Eye (tissue), 1 donor: ENCODE measurements at regions not wholly inside any gene's neighbourhood (a gene's known extent, or its start where the extent isn't known, plus 50 kb on each side); places are given as distances from the start of the nearest gene placed in this dataset.
A peak's percentile ranks its signal among the peaks of the same experiment; 100 is the strongest.

Source experiments
- DNase-seq: peaks from one replicate; pipeline ENCODE4 v3.0.0-alpha.2; 2015

DNA sequence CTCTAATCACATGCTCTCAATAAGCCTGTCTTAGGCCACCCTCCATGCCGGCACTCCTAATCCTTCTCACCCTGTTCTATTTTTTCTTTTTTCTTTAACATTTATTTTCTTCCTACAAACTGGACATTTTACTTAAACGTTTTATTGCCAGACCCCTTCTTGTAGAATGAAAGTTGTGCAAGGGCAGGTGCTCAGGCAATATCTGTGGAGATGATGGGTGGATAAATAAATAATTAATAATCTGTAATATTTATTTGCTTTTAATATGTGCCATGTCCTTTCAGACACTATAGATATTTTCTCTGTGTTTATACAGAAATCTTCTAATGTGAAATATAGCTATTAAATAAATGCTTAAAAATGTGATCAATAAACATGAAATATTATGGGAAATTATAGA, 815.7 kb upstream of the MIR17HG start:
- DNase-seq = no peak

DNA sequence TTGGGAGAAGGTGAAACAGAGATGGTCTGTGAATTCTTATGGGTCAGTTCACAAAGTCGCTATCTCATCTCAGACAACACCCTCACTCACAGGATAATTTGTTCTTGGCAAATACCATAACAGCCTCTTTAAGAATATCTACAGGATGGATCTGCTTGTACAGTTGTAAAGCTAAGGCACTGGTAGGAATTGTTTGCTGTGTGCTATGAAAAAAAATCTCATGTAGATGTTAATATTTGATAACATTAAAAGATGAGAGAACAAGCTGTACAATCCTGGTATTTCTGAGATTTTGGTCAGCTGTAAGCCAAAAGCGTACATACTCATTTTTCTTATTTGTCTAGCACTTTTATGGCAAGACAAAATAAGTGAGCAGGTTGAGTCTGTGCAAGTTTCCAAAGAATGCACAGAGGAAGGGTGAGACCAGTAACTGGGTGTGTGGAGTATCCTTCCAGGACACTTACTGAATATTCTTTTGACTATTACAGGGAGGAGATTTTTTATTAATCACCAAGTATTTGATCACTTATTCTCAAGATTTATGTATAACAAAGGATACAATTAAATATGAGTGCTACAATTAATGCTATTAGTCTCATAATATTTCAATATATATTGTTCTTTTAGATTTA, 814.5 kb upstream of the MIR17HG start:
- DNase-seq = no peak

DNA sequence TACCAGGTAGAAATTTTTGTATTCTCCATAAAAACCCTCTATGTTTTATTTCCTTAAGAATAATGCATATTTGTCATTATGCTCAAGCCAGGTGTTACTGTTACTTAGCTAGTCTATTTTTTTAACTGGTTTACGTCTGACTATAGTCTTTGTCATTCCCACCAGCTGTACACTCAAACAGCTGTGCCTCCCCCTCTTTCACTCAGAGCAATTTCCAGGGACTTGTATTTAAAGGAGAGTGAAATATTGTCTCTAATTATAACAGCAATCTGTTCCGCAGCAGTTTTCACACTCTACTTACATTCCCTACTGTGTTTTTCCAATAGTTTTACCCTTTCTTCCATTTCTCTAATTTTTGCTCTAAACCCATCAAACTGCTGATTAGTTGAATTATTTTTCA, 813.6 kb upstream of the MIR17HG start:
- DNase-seq = peak; percentile 17

DNA sequence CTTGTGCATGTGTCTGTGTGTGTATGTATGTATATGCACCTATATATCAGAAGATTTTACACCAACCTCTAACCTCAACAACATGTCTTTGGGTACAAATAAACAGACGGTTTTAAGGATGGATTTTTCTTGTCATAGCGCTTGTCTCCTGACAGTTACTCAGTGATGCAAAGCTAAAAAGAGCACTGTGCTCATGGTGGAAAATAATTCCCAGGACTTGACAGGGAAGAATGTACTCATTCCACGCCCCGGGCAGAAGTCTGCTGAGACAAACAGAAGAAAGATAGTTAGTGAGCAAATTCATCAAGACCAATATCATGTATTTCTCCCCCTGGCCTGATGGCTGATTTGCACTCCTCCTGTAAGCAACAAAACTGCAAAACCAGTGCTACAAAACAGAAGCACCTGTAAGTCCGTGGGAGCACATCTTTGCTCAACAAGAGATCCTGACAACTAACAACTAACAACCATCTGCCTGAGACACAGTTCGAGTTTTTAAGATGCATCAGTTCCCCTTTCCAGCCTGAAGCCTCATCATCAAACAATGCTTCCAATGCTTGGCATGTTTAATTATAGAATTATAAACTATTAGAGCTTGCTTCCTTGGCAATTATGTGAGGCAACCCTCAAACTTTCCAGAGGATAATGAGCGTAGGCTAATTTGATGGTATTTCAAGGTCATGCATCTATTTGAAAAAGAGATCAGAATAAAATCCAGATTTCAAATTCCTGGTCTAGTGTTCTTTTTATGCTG, 812.7 kb upstream of the MIR17HG start:
- peak; percentile 65 for DNase-seq

DNA sequence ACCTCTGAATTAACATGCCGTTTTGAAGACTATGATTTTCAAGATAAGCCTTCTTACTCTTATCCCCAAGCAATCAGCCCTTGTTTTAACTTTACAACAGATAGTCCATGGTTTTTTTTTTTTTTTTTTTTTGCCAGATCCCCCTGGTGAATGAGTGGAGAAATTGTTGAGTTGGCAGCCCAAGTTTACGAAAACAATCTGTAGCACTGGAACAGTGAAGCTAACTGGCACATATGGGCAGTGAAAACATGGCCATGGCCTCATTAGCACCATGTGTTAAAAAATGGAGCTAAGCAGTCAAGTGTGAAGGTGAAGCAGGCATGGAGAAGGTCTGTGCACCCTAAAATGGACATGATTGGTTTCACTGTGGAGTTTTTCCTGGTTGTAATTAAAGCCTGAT, 812.1 kb upstream of the MIR17HG start:
- DNase-seq = peak; percentile 62

DNA sequence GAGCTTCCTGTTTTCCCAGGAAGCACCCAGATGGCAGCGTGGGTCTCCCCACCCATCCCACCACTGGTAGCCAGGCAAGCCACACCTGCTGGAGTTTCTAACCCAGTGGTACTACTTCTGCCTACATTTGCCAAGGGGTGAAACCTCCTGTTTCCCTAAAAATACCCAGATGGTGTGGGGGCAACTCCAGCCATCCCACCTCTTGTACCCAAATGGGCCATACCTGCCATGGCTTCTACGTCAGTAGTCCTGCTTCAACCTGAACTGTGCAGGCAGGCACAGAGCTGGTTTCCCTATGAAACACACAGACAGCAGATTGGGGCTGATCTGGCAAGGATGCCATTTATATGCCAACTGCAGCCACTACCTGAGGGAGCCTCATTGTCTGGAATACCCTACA, 809.4 kb upstream of the MIR17HG start:
- DNase-seq = no peak

DNA sequence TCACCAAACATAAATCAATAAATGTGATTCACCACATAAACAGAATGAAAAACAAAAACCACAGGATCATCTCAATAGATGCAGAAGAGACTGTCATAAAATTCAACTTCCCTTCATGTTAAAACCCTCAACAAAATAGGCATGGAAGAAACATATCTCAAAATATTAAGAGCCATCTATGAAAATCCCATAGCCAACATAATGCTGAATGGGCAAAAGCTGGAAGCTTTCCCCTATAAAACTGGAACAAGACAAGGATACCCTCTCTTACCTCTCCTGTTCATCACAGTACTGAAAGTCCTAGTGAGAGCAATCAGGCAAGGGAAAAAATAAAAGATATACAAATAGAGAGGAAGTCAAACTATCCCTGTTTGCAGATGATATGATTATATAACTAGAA, 806.1 kb upstream of the MIR17HG start:
- DNase-seq = no peak

DNA sequence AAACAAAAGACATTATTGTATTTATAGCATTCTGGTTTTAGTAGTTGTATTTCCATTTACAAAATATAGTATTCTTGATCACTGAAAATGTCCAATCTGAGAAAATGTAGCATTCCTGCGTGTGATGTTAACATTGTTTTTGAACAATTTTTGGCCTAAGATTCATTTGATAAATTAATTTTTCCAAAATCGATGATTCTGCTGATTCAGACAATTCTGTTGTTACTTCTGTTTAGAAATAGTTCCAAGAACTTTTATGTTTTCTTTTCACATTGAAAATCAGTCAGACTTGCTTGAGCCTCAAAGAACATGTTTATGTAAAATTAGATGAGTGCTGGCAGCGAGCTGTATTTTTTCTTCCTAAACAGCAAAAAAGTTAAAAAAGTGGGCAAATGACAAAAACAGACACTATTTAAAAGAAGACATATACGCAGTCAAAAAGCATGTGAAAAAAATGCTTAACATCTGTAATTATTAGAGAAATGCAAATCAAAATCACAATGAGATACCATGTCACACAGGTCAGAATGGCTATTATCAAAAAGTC, 804.5 kb upstream of the MIR17HG start:
- no peak for DNase-seq

DNA sequence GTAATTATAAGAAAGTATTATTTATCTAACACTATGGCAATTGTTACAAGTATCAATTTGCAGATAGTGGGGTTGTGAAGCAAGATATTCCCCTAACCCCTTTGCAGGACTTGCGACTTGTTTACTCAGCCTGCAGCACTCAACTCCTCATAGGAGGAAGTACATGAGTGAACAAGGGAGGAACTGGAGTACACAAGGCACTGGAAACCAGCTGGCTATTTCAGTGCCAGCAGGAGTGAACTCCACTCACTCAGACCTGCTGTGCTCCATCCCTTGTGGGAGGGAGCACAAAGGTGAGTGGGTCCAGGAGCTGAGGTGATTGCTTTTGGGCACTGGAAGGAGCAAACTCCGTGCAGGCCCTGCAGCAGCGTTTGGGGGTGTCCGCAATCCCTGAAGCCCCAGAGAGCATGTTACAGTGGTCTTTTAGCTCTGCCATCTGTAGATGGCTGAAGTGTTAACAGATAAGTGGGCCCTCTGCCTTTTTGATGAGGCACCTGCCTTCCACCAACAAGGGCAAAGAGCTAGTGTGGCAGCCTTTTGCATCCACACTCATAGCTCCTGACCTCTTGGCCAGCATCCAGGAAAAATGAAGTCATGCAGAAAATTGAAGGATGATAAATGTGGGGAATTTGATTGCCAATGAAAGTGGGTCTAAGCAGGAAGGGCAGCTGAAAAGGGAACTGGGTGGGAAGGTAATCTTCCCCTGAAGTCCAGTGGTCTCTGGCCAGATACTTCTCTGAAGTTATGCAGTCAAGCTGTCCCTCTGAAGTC, 802.2 kb upstream of the MIR17HG start:
- no peak for DNase-seq

DNA sequence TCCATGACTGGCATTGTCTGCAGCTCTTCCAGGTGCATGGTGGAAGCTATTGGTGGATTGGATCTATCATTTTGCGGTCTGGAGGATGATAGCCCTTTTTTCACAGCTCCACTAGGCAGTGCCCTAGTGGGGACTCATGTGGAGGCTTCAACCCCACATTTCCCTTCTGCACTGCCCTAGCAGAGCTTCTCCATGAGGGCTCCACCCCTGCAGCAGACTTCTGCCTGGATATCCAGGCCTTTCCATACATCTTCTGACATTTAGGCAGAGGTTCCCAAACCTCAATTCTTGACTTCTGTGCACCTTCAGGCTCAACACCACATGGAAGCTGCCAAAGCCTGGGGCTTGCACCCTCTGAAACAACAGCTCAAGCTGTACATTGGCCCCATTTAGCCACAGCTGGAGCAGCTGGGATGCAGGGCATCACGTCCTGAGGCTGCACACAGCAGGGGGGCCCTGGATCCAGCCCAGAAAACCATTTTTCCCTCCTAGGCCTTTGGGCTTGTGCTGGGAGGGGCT, 800.2 kb upstream of the MIR17HG start:
- no peak for DNase-seq

DNA sequence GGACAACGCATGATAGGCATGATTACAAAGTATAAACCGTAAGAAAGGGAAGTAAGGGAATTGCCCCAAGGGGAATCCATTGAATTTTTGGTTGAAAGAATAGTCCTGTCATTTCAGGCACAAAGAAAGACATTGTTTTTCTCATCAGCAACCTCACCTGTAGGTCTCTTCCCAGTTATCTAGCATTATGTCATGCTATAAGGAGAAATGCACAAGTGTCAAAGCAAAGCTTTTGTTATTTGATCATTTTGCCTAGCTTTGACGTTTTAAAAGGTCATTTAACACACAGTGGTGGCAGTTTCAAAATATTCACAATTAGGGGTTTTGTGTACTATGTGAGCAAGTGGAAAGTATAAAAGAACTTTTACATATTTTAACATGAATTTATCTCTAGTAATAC, 796.2 kb upstream of the MIR17HG start:
- peak; percentile 8 for DNase-seq

DNA sequence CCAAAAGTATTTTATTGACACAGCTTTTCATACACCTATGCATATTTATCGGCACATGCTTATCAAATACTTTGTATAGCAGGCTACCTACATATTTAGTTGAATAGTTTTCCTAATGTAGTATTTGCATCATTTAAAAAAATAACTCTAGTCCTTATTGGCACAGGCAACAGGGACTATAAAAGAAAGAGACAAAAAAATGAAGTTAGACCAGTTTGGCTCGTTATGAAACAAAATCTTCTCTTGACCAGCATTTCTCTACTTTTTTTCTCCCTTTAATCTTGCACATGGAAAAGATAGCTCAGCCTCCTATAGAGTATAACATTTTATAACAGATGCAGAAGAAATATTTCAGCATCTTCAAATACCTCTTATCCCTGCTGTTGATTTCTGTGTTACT, 794.8 kb upstream of the MIR17HG start:
- DNase-seq = peak; percentile 17

DNA sequence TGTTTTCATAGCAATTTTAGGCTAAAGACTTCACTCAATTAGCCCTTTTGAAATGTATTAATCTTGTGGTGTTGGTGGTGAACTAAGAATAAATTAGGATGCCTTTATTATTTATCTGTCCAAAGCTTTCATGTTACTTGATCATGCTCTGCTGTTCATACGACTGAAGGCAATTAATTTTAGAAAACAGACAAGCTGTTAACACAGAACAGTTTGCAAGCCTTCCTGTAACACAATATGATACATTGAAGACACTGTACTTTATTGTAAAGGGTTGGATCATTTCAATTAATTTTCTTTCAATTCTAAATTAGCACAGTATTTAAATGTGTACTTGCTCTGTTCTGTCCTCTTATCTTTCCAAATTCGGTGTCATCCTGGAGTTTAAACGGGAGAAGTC, 794.3 kb upstream of the MIR17HG start:
- DNase-seq = no peak

DNA sequence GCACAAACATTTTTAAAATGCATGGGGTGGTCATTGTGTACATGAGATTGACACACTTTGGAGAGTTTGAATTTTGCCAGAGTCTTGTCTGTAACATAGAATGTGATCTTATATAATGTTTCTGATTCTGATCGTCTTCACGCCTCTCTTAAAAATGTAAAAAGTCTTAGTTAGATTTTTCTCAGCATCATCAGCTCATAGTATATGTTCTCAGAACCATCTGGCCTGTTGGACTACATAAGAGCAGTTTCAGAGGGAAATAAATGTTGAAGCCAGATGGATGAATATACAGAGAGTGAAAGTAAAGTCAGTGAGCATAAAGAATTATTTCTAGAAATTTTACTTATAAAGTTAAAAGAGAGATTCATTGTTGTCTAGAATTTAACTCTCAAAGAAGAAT, 789.9 kb upstream of the MIR17HG start:
- DNase-seq = no peak

DNA sequence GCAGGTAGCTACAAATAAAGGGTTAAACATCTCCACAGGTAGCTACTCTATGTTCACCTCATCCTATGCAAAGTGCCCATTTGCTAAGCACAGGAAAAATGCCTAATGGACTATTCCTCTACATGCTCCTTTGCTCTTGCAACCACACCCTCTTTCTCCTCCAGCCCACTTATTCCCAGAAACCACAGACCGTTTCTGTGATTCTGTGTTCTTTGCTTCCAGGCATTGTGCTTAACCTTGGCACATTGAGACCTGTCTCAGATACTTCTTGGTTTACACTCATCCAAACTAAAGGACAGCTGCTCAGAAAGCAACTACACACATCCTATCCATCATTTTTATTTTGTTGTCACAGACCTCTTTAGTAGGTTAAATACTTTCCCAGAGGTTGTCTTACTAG, 785.0 kb upstream of the MIR17HG start:
- DNase-seq = no peak

DNA sequence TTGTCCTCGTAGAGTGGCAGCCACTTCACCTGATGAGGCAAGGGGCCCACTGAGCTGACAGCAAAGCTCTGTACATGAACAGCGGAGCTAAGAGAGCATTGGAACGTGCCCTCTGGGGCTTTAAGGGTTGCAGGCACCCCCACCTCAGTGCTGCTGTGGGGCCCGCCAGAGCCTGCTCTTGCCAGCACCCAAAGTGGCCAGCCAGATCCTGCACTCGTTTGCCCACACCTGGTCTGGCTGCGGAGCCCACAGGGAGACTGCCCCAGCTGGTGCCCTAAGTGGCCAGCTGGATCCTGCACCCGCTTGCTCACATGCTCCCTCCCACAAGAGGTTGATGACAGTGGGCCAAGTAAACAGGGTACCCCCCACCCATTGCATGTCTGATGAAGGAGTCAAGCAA, 783.4 kb upstream of the MIR17HG start:
- DNase-seq = no peak

DNA sequence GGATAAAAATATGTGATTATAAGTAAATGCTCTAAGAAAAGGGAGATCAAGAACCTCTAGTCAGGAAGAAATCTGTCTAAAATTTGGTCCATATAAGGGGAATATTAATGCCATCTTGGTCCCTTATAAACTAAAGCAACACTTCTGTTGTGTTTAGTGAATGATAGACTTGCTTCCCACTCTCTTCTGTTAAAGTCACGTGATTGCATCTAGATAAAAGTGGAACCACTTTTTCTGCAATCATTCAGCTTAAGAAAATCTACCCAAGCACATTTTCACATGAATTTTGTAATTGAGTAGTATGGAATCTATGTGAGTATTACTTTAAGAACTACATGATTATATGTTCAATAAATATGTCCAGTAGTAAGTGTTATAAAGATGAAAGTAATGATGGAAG, 782.9 kb upstream of the MIR17HG start:
- no peak for DNase-seq

DNA sequence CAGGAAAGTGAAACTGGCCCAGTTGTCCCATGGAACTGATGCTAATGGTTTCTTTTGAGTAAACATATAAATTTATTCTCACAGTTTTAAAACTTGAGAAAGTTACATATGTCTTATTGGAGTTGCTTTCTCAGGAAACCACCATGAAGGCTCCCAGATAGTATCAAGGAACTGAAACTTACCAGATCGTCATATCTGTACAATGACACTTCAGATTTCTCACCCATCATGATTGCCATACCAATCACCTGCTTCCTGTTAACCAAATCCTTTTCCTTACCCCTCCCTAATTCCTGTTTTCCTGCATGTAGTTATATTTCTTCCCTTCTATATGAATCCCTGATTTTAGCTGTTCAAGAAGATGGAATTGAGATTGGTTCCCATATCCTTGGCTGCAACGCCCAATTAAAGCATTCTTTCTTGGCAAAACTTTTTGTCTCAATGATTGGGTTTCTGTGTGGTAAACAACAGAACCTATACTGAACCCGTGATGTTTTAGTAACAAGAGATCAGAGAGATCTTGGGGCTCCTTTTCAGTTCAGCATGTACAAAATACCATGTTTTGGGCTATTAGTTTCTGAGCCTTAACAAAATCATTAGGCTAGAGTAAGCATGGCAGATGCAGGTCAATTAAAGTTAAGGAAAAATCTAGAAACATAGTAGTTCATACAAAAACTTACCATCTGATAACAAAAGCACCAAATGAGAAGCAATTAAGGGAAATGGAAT, 781.3 kb upstream of the MIR17HG start:
- no peak for DNase-seq

DNA sequence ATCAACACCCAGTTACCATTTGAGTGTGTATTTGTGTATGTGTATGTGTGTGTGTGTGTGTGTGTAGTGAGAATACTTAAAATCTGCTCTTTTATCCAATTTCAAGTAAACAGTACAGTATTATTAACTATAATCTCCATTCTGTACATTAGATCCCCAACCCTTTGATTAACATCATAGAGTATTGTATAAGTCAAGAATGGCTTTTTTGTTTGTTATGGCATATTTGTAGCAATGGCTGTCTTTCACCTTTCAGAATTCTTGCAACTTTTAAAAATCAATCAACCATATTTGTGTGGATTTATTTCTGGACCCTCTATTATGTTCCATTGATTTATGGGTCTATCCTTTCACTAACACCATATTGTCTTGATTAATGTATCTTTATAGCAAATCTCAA, 779.3 kb upstream of the MIR17HG start:
- DNase-seq = no peak

DNA sequence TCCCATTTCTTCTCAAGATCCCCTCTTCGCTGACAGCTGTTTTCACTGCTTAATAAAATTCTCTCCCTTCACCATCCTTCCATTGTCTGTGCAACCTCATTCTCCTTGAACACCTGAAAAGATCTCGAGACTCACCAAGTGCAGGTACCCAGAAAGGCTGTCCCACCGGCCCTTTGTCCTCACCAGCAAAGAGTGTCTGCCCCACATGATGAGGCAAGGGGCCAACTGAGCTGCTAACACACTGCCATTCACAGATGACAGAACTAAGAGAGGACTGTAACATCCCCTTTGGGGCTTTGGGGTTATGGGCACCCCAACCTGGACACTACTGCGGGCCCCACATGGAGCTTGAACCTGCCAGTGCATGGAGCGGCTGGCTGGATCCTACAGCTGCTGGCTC, 771.4 kb upstream of the MIR17HG start:
- DNase-seq = no peak

DNA sequence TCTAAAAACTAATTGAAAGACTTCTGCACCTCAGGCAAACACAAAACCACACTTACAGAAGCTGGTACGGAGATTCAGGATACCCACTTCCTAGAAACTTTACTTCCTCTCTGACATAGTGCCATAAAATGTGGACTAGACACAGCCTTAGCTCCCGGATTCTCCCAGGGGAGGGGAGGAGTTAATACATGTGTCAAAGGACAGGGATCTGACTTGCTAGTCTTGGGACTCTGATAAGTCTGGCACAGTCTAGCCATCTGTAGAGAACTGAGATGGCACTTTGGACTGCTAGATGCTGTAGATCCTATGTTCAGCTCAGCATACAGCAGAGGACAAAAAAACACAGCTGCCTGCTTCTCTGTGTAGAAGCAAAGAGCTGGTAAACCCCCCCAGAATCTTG, 769.8 kb upstream of the MIR17HG start:
- DNase-seq = no peak

DNA sequence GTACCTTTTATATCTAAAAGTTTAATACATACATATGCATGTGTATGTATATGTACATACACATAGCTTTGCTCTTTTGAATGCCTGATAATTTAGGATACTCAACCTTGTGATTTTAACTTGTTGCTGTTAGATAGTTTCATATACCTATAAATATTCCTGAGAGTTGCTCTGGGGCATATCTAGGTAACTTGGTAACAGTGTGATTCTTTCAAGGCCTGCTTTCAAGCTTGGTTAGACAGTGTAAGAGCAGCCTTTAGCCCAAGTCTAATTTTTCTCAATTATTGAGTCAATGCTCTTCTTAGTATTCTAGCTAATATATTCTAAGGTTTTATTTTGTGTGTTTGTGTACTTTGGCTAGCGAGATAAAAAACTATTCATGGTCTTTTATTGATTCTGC, 762.1 kb upstream of the MIR17HG start:
- DNase-seq = no peak
